ENCODE measurements at regions not wholly inside any gene's neighbourhood (a gene's known extent, or its start where the extent isn't known, plus 50 kb on each side); places are given as distances from the start of the nearest gene placed in this dataset.

GRCh38 chr2:145729993-145730770, 1210.3 kb upstream of the ZEB2 start:
- Mint-ChIP-seq H3K27ac (no peak overlapping the region), H3K4me3 (no peak overlapping the region), H3K9me3 (no peaks in the 10 kb centered on the region), H3K27me3 (peaks cover 5% of the 10 kb centered on the region), H3K4me1 (no peaks in the 10 kb centered on the region), H3K36me3 (no peaks in the 10 kb centered on the region)
- no peak for ATAC-seq (ENCODE audit: low read depth)
- DNase-seq = no peak
- POLR2A ChIA-PET = no interaction called here

- ATAC-seq (ENCODE audit: low read depth) = no peak
- H3K36me3 Mint-ChIP-seq = no peaks in the 10 kb centered on the region
- H3K27ac Mint-ChIP-seq = no peak overlapping the region
These were observed 1209.6 kb upstream of the ZEB2 start for GRCh38 chr2:145729481-145729880.

GRCh38 chr2:145728511-145728910, 1208.6 kb upstream of the ZEB2 start:
- no peak for DNase-seq
- H3K4me1 Mint-ChIP-seq = no peaks in the 10 kb centered on the region
- H3K4me3 Mint-ChIP-seq = no peak overlapping the region
- no peaks in the 10 kb centered on the region for H3K9me3 Mint-ChIP-seq
- H3K36me3 Mint-ChIP-seq = no peaks in the 10 kb centered on the region
- ATAC-seq (ENCODE audit: low read depth) = no peak
- H3K27ac Mint-ChIP-seq = no peak overlapping the region
- H3K27me3 Mint-ChIP-seq = peaks cover 1% of the 10 kb centered on the region
- POLR2A ChIA-PET = no interaction called here

More at GRCh38 chr2:145729481-145729880, 1209.6 kb upstream of the ZEB2 start:
- Mint-ChIP-seq H3K4me1 (no peaks in the 10 kb centered on the region), H3K9me3 (no peaks in the 10 kb centered on the region), H3K4me3 (no peak overlapping the region), H3K27me3 (peaks cover 5% of the 10 kb centered on the region)
- DNase-seq = no peak
- POLR2A ChIA-PET = no interaction called here

GRCh38 chr2:145725876-145726275, 1206.0 kb upstream of the ZEB2 start:
- Mint-ChIP-seq H3K4me1 (no peaks in the 10 kb centered on the region), H3K36me3 (no peaks in the 10 kb centered on the region)
- POLR2A ChIA-PET = no interaction called here

GRCh38 chr2:145724311-145724898, 1204.5 kb upstream of the ZEB2 start:
- DNase-seq = no peak
- Mint-ChIP-seq H3K4me1 (no peaks in the 10 kb centered on the region), H3K27ac (no peak overlapping the region), H3K4me3 (no peak overlapping the region), H3K27me3 (no peaks in the 10 kb centered on the region), H3K36me3 (no peaks in the 10 kb centered on the region), H3K9me3 (no peaks in the 10 kb centered on the region)
- no peak for ATAC-seq (ENCODE audit: low read depth)
- POLR2A ChIA-PET = no interaction called here

More at GRCh38 chr2:145725876-145726275, 1206.0 kb upstream of the ZEB2 start:
- ATAC-seq (ENCODE audit: low read depth) (no peak), DNase-seq (no peak)
- Mint-ChIP-seq H3K27me3 (no peaks in the 10 kb centered on the region), H3K27ac (no peak overlapping the region), H3K9me3 (no peaks in the 10 kb centered on the region), H3K4me3 (no peak overlapping the region)

- POLR2A ChIA-PET = no interaction called here
- Mint-ChIP-seq H3K27ac (no peak overlapping the region), H3K4me1 (no peaks in the 10 kb centered on the region), H3K36me3 (no peaks in the 10 kb centered on the region), H3K4me3 (no peak overlapping the region), H3K9me3 (no peaks in the 10 kb centered on the region), H3K27me3 (no peaks in the 10 kb centered on the region)
- ATAC-seq (ENCODE audit: low read depth) = no peak
- DNase-seq = no peak
These were observed 1204.0 kb upstream of the ZEB2 start for GRCh38 chr2:145723872-145724271.

GRCh38 chr2:145721681-145722080, 1201.8 kb upstream of the ZEB2 start:
- ATAC-seq (ENCODE audit: low read depth) = no peak
- H3K9me3 Mint-ChIP-seq = no peaks in the 10 kb centered on the region
- POLR2A ChIA-PET = no interaction called here
- H3K36me3 Mint-ChIP-seq = no peaks in the 10 kb centered on the region
- no peak overlapping the region for H3K4me3 Mint-ChIP-seq
- DNase-seq = no peak
- no peak overlapping the region for H3K27ac Mint-ChIP-seq
- no peaks in the 10 kb centered on the region for H3K4me1 Mint-ChIP-seq
- H3K27me3 Mint-ChIP-seq = no peaks in the 10 kb centered on the region

- no peak overlapping the region for H3K4me3 Mint-ChIP-seq
- H3K27me3 Mint-ChIP-seq = no peaks in the 10 kb centered on the region
- H3K27ac Mint-ChIP-seq = no peak overlapping the region
- ATAC-seq (ENCODE audit: low read depth) (no peak), DNase-seq (no peak)
- H3K9me3 Mint-ChIP-seq = no peaks in the 10 kb centered on the region
- H3K4me1 Mint-ChIP-seq = no peaks in the 10 kb centered on the region
- POLR2A ChIA-PET = no interaction called here
- no peaks in the 10 kb centered on the region for H3K36me3 Mint-ChIP-seq
These were observed 1195.7 kb upstream of the ZEB2 start for GRCh38 chr2:145715601-145716000.

GRCh38 chr2:145710303-145710702, 1190.4 kb upstream of the ZEB2 start:
- ATAC-seq (ENCODE audit: low read depth) = no peak
- H3K4me1 Mint-ChIP-seq = no peaks in the 10 kb centered on the region
- H3K27me3 Mint-ChIP-seq = no peaks in the 10 kb centered on the region
- no peak overlapping the region for H3K27ac Mint-ChIP-seq
- no peaks in the 10 kb centered on the region for H3K36me3 Mint-ChIP-seq
- POLR2A ChIA-PET = no interaction called here
- DNase-seq = no peak
- H3K4me3 Mint-ChIP-seq = no peak overlapping the region
- peaks cover 2% of the 10 kb centered on the region for H3K9me3 Mint-ChIP-seq

- Mint-ChIP-seq H3K27me3 (peaks cover 2% of the 10 kb centered on the region), H3K27ac (no peak overlapping the region), H3K9me3 (peaks cover 2% of the 10 kb centered on the region), H3K36me3 (no peaks in the 10 kb centered on the region), H3K4me3 (no peak overlapping the region), H3K4me1 (no peaks in the 10 kb centered on the region)
- POLR2A ChIA-PET = no interaction called here
- ATAC-seq (ENCODE audit: low read depth) (no peak), DNase-seq (no peak)
These were observed 1182.4 kb upstream of the ZEB2 start for GRCh38 chr2:145702305-145702704.

GRCh38 chr2:145692971-145693478, 1173.1 kb upstream of the ZEB2 start:
- ATAC-seq (ENCODE audit: low read depth) (no peak), DNase-seq (no peak)
- Mint-ChIP-seq H3K4me3 (no peak overlapping the region), H3K4me1 (no peaks in the 10 kb centered on the region), H3K27me3 (no peaks in the 10 kb centered on the region), H3K9me3 (no peaks in the 10 kb centered on the region), H3K27ac (no peak overlapping the region), H3K36me3 (no peaks in the 10 kb centered on the region)
- POLR2A ChIA-PET = no interaction called here

GRCh38 chr2:145691659-145692058, 1171.7 kb upstream of the ZEB2 start:
- DNase-seq = no peak
- Mint-ChIP-seq H3K9me3 (no peaks in the 10 kb centered on the region), H3K27ac (no peak overlapping the region), H3K36me3 (no peaks in the 10 kb centered on the region), H3K4me3 (no peak overlapping the region), H3K4me1 (no peaks in the 10 kb centered on the region), H3K27me3 (no peaks in the 10 kb centered on the region)
- no peak for ATAC-seq (ENCODE audit: low read depth)
- POLR2A ChIA-PET = no interaction called here

GRCh38 chr2:145690183-145690778, 1170.4 kb upstream of the ZEB2 start:
- H3K27ac Mint-ChIP-seq = no peak overlapping the region
- POLR2A ChIA-PET = no interaction called here
- no peaks in the 10 kb centered on the region for H3K27me3 Mint-ChIP-seq
- no peaks in the 10 kb centered on the region for H3K9me3 Mint-ChIP-seq
- no peaks in the 10 kb centered on the region for H3K36me3 Mint-ChIP-seq
- H3K4me3 Mint-ChIP-seq = no peak overlapping the region
- ATAC-seq (ENCODE audit: low read depth) (no peak), DNase-seq (no peak)
- H3K4me1 Mint-ChIP-seq = no peaks in the 10 kb centered on the region

GRCh38 chr2:145689277-145689676, 1169.4 kb upstream of the ZEB2 start:
- POLR2A ChIA-PET = no interaction called here
- Mint-ChIP-seq H3K9me3 (no peaks in the 10 kb centered on the region), H3K36me3 (no peaks in the 10 kb centered on the region), H3K4me3 (no peak overlapping the region), H3K4me1 (no peaks in the 10 kb centered on the region), H3K27ac (no peak overlapping the region), H3K27me3 (no peaks in the 10 kb centered on the region)
- no peak for ATAC-seq (ENCODE audit: low read depth)
- DNase-seq = no peak

Data from activated naive CD8-positive, alpha-beta T cell treated with anti-CD3 and anti-CD28 coated beads, Interleukin-2, amount 10 ng/mL, durations not matched to agents 7 days and 5 days (primary cell).